HG02623 (cell line): ENCODE measurements at regions not wholly inside any gene's neighbourhood (a gene's known extent, or its start where the extent isn't known, plus 50 kb on each side); places are given as distances from the start of the nearest gene placed in this dataset.
"Not testable (repeated sequence)": the region's sequence is repeated elsewhere in the genome, so short reads cannot be mapped to it uniquely, and the experiment has no call there.

Source experiments
- ATAC-seq: cut with Tn5 transposase; IDR thresholded peaks from one replicate; pipeline ENCODE4 v1.9.1; 2021; ENCODE audit warnings: moderate library complexity; ENCODE audit not compliant: unreplicated experiment

DNA sequence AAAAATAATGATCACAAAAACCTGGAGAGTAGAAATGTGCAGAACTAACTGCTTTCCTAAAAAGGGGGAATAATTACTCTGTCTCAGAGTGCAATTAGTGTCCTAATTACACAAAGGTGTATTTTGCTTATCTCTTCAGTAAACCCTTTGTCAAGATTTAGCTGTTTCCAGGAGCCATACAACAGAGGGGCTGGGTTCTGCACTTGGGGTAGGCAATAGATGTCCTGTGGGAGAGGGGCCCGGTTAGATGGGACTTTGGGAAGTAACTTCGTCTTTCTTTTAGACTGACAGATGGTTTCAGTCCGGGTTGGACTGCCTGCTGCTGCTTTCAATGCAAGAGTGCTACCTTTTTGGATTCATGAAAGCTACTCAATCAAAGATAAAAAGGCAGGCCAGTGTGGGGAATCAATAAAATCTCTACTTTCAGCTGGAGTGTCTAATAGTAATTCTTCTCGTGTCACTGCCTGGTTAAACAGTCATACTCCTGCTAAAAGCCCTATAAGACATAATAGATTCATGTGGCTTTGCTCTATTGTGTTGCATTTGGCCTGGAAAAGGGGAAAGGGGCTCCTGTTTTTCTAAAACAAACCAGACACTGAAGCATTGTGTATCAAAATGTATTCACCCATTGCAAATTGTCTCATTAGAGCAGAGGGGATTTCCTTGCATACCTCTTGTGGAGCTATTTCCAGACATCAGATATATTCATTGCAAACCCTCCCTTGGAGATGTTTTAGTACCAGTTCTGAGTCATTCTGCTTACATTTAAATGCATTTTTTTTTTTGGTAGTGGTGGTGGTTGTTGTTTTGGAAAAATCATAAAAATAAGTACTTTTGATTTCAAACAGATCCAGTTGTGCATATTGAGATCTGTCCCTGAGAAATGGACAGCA is 83.3 kb upstream of the PCDH8 start:
- no peak for ATAC-seq

DNA sequence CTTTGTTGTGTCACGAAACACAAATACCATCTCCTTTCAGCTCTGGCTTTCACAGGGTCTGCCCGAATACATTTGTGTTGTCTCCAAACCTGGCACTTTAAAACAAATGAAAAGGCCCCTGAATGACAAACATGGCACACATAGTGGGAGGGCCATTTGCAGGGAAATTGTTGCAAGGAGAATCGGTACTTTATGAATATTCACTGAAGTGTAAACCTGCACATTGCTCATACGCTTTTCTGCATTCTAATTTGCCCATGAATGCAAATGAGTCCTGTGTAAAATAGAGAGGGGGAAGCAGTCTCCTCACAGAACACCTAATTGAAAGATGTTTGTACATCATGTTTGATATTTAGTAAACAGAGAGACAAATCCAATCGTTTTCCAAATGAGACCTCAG is 82.7 kb upstream of the PCDH8 start:
- no peak for ATAC-seq

DNA sequence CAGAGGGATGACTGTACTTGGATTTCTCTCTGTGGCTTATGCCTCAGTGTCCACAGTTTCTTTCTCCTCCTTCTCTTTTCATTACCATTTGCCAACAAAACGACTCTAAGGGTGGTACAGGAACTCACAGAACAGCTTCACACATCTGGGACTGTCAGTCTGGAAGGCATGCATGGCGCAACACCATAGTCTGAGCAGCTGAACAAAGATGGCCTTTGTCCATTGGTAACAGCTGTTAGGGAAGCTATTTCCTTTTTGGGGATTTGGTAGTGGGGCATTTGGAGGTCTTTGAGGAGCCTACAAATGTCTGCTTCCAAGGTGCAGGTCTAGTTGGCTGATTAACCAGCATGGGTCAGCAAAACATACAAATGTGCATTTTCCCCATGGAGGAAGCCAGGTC is 81.4 kb upstream of the PCDH8 start:
- no peak for ATAC-seq

DNA sequence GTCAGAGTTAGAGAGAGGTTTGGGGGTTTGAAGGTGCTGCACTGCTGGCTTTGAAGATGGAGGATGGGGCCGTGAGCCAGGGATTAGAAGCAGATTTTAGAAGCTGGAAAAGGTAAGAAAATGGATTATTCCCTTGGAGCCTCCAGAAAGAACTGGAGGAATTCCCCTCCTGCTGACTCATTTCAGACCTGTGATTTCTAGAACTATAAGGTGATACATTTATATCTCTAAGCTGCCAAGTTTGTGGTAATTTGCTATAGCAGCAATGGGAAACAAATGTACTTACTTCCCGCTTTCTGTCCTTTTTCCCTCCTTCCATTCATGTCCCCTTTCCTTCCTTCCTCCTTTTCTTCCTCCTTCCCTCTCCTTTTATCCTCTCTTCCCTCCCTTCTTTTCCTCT is 78.5 kb upstream of the PCDH8 start:
- ATAC-seq, result no peak

DNA sequence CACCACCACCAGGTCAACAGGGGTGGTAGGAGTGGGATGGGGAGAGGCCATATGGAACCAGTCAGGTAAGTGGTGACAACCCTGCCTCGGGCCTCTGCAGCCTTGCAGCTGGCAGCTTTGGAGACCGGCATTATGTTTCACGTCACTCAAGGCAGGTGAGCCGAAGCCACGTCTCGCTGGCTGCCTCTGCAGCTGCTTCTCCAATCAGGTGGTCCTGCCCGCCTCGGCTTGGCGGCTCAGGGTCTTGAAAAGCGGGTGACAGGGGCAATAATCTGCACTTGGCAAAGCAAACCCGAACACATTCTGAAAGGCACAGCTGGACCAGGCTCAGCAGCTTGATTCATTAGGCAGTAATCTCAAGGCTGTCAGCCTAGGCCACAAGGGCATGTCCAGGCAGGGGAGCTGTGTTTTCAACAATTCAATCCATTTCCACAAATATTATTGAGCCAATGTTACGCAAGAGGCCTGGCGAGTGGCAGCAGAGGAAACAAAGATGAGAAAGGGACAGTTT is 77.4 kb upstream of the PCDH8 start:
- no peak for ATAC-seq

DNA sequence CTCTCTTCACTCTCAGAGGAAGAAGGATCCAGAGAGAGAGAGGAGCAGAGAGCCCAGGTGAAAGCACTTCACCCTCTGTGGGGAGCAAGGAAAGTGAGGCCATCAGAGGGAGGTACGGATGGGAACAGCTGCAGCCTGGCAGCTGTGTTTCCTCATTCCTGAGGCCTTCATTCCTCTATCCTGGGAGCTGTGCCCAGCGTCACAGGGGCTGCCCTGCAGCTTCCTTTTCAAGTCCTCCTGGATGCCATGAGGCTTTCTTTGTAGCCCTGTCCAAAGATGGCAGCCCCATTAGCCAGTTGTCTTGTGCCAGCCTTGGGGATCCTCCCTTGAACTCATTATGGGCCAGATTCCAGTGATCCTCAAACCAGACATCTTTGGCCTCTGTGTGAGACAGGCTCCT is 76.8 kb upstream of the PCDH8 start:
- no peak for ATAC-seq

DNA sequence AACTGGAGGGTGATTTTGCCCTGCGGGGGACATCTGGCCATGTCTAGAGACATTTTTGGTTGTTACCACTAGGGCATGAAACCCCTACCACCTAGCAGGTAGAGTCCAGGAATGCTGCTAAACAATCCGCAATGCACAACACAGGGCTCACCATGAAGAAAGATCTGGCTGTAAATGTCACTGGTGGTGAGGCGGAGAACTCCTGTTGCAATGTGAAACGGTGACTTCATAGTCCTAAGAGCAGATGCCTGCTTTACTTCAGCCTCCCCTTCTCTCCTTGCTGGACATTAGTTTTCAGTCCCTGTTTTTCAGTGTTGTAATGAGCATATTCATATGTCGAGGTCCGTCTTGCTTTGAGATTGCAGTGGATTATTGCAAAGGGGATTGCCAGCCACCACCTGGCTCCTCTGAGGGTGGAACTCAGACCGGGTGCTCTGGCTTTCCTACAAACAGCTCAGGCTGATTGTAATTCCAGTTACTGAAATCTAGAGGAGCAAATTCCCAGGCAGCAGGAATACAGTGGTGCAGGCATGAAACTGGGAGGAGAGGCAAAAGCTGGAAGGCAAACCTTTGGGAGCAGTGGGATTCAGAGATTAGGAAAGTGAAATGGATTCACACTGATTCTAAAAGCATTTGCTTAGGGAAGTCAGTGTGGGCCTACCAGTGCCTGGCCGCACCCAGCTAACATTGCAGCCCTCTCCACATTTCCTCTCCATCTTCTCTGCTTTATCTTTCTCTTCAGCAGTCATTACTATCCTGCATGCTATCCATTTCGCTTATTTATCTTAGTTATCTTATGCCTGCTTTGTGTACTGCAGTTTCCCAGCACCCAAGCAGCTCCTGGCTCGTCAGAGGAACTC is 76.1 kb upstream of the PCDH8 start:
- ATAC-seq, result no peak

DNA sequence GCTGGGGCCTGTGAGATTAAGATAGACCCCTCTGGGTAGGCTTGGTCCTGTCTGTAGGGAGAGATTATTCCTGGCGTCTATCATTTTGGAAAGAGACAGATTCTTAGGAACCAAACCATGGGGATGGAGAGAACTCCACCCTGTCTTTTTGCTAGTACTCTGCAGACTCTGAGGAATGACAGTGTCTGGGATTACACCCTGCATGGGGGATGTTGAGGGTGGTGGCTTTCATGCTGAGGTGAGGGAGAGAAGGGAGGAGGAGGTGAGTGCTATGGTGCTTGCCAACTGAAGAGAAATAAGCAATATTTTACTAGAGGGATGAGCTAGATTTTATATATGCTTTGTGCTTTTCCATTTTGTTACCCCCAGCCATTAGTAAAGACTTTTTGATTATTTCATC is 74.5 kb upstream of the PCDH8 start:
- ATAC-seq, result no peak

DNA sequence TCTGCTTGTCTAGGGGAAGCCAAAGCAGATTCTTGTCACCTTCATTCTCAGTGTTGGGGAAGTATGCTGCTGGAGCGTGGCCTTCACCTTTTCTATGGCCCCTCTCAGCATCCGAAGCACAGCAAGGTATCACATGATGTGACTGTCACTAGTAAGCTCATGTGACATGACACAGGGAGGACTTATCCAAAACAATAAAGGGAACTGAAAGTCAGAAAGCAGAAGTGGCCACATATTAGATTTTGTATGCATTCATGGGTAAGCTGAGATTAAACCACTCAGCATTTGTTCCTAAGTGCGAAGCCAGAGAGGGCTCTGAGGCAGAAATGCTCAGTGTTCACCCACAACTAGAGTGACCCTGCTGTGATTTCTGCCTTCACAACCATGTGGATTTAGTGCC is 72.8 kb upstream of the PCDH8 start:
- ATAC-seq, result peak; percentile 98

DNA sequence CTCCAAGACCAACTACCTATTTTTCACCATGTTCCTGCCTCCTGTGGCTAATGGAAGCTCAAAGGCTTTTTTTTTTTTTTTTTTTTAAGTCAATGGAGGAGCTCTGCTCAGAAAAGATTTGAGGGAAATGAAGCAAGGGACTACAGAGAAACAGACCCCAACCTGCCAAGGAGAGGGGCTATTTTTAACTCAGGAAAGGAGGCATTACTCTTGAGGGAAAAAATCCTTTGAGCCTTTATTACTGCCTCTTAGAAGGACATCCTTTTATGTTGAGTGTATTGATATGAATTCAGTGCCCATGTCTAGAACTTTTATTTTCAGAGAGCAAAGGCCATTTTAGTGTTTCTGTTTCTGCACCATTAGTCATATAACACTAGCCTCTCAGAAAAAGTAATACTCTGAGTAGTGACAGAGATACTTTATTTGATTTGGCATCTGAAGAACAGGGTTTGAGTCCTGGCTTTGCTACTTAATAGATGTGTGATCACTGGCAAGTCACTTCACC is 68.1 kb upstream of the PCDH8 start:
- ATAC-seq, result no peak

DNA sequence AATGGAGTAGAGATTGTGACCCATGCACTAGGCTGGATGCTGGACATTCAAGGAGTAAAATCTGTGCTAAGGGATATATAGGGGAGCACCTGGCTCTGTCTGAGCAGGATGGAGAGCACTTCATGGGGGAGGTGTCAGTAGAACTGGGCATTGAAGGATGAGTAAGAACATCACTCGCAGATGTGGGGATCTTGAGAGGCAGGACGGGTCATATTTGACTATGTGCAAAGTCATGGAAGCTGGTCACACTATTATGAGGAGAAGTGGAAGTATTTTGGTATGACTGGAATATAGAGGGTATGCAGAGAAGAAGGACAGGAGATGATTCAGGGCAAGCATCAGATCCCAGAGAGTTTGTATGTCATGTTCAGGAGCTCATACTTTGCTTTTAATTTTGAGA is 62.9 kb upstream of the PCDH8 start:
- ATAC-seq, result no peak

DNA sequence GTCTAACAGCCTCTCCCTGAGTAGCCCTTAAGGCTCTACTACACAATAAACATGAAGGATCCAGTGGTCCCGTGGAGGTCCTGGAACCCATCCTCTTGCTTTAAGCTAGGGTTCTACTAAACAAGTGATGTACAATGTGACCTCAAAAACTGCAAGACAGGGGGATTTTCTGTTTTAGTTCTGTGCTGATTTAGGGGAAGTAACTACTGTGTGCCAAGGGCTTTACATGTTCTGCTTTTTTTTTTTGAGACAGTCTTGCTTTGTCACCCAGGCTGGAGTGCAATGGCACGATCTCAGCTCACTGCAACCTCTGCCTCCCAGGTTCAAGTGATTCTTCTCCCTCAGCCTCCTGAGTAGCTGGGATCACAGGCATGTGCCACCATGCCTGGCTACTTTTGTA is 61.9 kb upstream of the PCDH8 start:
- ATAC-seq, result not testable (repeated sequence)

DNA sequence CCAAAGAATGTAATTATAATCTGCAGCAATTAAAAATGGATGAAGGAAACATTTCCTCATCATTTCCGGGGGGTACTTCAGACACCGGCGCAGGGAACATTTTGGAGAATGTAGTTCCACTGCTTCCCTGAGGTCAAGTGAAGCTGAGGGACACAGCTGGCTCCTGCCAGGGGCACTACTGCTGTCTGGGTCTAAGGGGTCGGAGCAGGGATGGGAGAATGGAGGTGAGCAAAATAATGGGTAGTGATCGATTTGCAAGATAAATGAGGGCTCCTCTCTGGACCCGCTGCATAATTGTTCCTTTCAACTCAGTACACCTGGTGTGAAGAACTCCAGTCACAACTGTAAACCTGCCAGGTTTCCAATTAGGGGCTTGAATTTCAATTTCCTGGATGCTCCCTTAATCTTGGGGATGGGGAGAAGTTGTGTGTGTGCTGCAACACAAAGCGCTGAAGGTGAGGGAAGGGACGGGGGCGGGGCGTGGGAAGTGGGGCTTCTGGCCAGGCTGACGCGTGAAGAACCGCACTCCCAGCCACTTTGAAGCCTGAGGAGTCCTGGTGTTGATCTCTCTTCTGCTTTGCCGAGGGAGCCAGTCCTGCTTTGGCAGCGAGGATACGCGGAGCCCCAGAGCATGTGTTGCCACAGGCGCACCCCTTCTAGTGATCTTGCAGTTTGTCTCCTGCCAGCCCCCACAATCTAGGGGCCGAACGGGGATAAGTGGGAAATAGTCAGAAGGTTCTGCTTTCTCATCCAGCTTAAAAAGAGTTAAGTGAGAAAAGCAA is 57.9 kb upstream of the PCDH8 start:
- ATAC-seq, result no peak

DNA sequence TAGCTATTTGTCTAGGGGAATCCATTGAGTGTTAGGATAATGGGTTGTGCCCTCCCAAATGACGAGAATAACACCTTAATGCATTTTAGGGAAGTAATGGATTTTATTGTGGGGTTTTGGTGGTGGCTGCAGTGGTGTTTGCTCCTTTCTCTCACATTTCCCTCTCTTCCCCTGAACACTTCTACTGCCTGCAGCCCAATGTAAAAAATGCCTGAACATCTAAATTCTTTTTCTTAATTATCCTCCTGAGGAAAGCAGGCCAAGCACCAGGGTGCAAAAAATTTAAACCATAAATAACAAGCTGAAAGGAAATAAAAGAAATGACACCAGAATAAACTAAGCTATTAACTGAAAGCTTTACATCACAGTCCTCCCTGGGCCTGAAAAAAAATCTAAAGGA is 57.3 kb upstream of the PCDH8 start:
- no peak for ATAC-seq

DNA sequence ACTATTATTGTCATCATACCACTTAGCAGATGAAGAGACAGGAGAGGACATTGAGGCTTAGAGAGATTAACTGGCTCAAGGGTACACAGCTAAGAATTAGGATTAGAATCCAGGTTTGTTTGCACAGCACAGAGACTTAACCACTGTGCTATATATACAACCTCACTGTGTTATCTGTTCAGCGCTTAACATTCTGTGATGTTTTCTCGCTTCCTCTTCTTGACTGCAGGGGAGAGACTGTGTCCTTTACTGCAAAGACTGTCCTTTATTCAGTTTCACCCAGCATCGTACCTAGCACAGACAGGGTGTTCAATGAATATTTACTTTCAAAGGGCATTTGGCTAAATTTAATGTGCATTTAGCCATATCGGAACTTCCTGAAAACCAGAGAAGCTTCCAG is 54.9 kb upstream of the PCDH8 start:
- peak; percentile 95 for ATAC-seq

DNA sequence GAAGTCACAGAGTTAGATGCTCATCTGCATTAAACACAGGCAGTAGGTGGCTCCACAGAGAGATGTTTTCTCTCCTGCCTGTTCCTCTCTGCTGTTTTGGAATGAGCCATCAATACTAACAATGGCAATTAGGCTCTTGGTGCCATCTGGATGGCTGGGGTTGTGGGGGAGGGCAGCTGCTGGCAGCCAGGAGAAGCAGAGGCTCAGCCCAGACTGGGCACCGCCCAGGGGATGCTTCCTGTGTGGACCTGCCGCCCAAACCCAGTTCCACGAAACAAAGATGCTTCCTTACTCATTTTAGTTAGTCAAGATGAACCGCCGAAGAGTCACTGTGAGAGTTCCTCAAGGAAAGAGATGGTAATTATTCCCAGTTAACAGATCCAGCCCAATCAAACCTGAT is 50.8 kb upstream of the PCDH8 start:
- ATAC-seq, result no peak
